Sciatic nerve (tissue), 2 donors: ENCODE measurements at regions not wholly inside any gene's neighbourhood (a gene's known extent, or its start where the extent isn't known, plus 50 kb on each side); places are given as distances from the start of the nearest gene placed in this dataset.
"Not testable (repeated sequence)": the region's sequence is repeated elsewhere in the genome, so short reads cannot be mapped to it uniquely, and the experiment has no call there.

ENCODE experiments used
- ATAC-seq: fragments of 200-7000 bp; cut with Tn5 transposase; one replicate; pipeline ENCODE4 v1.9.1; 2020; ENCODE audit warnings: mild to moderate bottlenecking, moderate library complexity
- DNase-seq: peaks from one replicate; pipeline ENCODE4 v3.0.0-alpha.2; 2020; ENCODE audit warnings: low spot score
- intact Hi-C: fragments of 100-400 bp; cut with DNase I; formaldehyde crosslinking; loops from one replicate; pipeline ENCODE4 v1.14.2; 2022
- donor health status: DM: no; HTN: no; CAD: no.
- donor health status: DM: no; HTN: no; CAD: no.

DNA sequence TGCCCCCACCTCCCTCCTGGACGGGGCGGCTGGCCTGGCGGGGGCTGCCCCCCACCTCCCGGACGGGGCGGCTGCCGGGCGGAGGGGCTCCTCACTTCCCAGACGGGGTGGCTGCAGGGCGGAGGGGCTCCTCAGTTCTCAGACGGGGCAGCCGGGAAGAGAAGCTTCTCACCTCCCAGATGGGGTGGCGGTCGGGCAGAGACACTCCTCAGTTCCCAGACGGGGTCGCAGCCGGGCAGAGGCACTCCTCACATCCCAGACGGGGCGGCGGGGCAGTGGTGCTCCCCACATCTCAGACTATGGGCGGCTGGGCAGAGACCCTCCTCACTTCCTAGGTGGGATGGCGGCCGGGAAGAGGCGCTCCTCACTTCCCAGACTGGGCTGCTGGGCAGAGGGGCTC, 164.7 kb upstream of the ANKRD55 start:
- ATAC-seq, intact Hi-C loops, DNase-seq: not testable (repeated sequence)

DNA sequence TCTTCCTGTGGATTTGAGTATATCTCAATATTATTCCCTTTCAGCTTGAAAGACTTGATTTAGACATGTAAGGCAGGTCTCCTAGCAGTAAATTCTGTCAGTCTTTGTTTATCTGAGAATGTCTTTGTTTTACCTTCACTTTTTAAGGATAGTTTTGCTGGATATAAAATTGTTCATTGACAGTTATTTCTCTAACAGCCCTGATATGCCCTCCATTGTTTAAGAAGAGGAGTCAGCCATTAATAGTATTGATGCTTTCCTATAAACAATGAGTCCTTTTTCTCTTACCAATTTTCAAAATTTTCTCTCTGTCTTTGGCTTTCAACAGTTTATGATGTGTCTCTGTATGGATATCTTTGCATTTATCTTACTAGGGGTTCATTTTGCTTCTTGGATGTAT, 163.5 kb upstream of the ANKRD55 start:
- DNase-seq = no peak
- no peak for ATAC-seq
- intact Hi-C loops = no loop called here

DNA sequence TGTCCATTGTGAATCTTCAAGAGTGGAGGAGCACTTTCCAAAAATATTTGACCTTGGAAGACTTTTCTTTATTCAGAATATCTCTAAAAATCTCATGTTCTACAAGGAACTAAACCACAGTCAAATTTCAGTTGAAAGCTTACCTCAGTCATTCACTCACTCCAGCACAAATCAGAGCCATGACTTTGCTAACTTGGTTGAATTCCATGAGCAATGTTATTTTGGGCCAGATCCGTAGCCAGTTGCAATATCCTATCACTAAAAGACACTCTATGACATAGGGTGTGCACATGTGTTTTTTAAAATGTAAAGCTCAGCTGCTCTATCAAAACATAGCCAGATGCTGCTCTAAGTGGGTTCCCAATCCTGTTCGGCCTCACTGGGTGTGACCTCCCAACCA, 156.1 kb upstream of the ANKRD55 start:
- intact Hi-C loops = no loop called here
- DNase-seq (no peak), ATAC-seq (no peak)

DNA sequence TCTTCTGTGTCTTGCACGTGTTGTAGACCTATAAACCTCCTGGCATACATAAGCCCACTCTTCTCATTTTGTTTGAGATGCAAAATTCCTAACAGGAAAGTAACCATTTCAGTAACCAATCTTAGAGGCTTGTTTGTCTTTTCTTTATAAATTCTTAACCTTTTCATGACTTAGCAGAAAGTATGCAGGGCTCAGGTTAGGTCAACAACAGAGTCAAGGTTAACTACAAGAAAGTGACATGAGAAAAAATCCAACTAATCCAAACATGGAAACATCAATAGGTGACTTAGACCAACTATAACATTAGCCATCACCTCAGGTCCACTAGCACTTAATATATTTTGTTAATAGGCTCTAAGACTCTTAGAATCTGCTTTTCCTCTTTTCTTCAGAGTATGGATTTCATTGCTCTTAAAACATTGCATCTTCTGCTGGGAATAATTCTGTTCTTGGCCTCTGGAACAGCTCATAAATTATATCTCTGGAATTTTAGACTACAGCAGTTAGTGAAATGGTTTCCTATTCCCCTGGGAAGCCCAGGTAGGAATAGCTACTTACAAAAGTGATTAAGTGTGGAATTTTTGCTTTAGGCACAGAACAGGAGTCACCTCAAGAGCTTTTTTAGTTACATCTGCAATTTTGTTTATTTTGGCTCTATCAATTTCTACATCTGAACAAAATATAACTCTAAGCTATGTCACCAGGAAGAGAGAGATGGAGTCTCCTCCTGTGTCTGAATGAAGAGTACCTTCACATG, 155.3 kb upstream of the ANKRD55 start:
- no peak for ATAC-seq
- no peak for DNase-seq
- intact Hi-C loops = no loop called here

DNA sequence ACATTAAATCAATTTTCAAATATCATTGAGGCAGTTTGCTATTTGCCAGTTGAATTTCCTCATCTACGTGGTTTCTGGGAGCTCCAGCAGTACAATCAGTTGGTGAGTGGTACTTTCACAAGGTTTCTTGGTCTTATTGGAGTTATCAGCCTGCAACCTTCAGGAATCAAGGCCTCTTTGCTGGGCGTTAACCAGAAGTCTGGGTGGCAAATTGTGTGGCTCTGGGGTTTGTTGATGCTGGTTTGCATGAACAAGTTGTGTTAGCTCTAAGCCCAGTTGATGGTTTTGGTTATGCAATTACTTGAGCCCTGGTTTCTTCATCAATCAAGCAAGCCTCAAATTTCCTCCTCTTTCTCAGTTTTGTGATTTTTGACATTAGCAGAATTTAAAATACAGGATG, 152.9 kb upstream of the ANKRD55 start:
- intact Hi-C loops = no loop called here
- DNase-seq (no peak), ATAC-seq (no peak)

DNA sequence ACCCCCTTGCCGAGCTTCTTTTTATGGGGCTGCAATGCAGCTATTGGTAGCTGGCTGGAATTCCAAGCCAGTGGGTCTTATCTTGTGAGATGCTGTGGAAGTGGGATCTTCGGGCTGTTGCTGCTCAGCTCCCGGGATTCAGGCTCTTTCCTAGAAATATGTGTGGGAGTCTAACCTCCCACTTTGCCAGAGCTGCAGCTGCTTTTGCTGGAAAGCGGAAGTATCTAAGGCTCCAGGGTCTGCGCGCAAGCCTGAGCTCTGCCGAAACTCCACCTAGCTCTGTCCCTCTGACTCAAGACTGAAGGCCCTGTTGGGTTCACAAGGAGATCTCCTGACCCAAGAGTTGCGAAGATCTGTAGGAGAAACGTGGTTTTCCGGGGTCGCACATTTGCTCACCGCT, 151.1 kb upstream of the ANKRD55 start:
- ATAC-seq (no peak), DNase-seq (no peak)
- intact Hi-C loops = no loop called here

DNA sequence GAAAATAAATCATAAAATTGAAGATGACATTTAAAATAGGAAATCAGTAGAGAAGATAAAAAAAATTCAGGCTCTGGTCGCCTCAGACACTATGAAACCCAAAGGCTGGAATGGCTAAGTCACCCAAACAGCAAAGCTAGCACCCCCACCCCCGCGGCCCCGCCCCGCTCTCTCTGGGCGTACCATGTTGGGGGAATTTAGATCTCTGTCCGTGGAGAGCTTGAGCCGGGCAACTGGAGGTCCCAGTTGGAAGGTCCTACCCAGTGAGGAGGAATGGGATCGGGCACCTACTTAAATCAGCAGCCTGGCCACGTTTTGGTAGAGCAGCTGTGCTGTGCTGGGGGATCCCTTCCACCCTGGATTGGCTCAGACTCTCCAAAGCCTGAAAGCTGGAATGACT, 150.6 kb upstream of the ANKRD55 start:
- DNase-seq (no peak), ATAC-seq (no peak)
- intact Hi-C loops = no loop called here

DNA sequence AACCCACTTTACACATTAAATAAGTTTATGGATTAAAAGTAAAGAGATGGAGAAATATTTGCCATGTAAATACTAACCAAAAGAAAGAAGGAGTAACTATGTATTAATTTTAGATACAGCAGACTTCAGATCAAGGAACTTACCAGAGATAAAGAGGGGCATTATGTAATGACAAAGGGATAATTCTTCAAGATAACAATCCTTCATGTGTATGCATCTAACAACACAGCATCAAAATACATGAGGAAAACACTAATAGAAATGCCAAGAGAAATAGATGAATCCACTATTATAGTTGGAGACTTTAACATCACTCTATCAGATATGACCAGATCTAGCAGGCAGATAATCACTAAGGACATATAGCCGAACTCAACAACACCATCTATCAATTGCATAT, 149.8 kb upstream of the ANKRD55 start:
- no peak for ATAC-seq
- intact Hi-C loops = no loop called here
- DNase-seq = no peak

DNA sequence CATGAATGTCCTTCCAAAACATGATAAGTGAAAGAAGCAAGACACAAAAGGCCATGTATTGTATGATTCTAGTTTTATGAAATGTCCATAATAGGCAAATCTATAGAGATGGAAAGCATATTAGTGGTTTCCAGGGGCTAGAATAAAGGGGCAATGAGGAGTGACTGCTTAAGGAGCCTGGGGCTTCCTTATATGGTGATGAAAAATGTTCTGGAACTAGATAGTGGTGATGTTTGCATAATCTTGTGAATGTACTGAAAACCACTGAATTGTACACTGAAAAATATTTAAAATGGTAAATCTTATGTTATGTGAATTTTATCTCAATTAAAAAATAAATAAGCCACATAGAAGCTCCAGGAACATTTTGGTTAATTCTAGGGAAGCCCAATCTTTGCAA, 144.4 kb upstream of the ANKRD55 start:
- ATAC-seq = no peak

DNA sequence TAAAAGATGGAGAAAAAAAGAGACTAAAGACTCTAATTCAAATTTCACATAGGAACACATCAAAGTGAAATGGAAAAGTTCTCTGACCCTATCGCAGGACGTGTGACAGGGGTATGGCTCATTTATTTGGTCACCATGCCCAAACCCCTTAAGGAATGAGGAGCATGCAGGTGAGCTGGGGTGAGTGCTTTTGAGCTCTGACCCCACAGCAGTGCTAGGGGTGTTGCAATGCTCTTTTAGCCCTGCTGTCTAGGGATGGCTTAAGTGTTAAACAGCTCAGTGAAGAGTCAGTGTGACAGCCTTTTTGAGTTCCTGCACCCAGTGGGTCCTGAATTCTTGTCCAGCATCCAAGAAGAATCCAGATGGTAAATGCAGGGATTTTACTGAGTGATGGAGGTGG, 143.0 kb upstream of the ANKRD55 start:
- DNase-seq = no peak
- no peak for ATAC-seq
- intact Hi-C loops = no loop called here

More for the DNA sequence above, 144.4 kb upstream of the ANKRD55 start:
- intact Hi-C loops = no loop called here
- no peak for DNase-seq

DNA sequence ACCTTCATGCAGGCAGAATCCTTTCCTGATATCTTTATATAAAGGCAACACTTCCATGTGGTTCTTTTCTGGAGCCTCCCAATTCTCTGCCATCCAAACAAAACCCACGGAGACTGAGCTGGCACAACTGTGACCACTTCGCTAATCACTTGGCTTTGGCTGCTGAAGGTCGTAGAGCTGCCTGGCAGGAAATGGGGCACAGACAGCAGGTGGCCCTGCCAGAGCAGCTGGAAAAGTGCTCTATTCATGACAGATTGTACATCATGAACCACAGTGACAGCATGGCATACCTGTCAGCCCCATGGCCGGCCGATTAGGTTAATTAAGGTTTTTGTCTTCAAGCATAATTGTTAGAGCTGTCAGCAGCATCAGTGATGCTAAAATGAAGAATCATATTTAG, 141.9 kb upstream of the ANKRD55 start:
- ATAC-seq = no peak
- intact Hi-C loops = no loop called here
- no peak for DNase-seq

DNA sequence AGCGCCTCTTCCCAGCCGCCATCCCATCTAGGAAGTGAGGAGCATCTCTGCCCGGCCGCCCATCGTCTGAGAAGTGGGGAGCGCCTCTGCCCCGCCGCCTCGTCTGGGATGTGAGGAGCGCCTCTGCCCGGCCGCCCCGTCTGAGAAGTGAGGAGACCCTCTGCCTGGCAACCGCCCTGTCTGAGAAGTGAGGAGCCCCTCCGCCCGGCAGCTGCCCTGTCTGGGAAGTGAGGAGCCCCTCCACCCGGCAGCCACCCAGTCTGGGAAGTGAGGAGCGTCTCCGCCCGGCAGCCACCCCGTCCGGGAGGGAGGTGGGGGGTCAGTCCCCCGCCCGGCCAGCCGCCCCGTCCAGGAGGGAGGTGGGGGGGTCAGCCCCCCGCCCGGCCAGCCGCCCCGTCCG, 139.4 kb upstream of the ANKRD55 start:
- DNase-seq, intact Hi-C loops, ATAC-seq: not testable (repeated sequence)

DNA sequence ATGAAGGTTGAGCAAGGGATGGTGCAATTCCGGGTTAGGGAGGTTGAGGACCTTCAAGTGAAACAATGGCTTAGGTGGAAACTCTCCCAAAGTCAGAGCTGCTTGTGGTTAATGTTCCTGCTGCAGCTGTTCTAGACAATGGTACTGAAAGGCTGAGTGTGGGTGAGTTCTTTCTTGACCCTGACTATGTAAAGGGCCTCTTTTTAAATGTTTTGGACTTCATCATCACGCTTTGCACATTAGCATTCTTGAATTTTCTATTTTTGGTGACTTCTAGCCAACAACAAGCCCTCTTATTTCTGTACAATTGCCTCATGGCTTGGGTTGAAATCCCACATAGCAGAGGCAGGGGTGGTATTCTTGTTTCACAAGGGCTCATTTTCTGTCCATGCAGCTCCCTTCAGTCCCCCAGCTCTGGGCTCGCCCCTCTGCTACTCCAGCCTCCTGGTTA, 136.3 kb upstream of the ANKRD55 start:
- intact Hi-C loops = no loop called here
- DNase-seq = no peak
- peak; percentile 72 for ATAC-seq

DNA sequence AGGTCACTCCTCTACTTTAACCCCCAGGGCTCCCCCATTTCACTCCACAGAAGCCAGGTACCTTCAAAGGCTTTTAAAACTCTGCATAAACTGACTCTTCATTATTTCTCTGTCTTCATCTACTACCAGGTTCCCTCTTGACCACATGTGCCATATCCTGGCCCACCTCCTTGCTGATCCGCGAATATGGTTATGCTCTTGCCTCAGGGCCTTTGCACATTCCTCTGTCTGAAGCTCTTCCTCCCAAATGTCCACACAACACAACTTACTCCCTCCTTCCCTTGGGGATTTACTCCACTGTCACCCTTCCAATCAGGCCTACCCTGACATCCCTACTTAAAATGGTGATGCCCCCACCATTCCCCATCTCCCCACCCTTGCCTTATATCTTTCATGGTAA, 134.6 kb upstream of the ANKRD55 start:
- intact Hi-C loops = no loop called here
- ATAC-seq (no peak), DNase-seq (no peak)

DNA sequence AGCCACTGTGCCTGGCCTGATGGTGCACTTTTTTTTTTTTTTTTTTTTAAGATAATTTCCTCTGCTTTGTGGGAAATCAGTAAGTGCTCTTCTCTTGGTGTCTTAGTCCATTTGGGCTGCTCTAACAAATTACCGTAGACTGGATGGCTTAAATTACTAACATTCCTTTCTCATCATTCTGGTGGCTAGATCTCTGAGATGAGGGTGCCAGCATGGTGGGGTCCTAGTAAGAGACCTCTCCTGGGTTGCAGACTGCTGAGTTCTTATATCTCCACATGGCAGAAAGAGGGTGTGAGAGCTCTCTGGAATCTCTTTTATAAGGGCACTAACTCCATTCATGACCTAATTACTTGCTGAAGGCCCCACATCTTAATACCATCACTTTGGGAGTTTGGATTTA, 133.9 kb upstream of the ANKRD55 start:
- ATAC-seq (no peak), DNase-seq (no peak)
- intact Hi-C loops = no loop called here

DNA sequence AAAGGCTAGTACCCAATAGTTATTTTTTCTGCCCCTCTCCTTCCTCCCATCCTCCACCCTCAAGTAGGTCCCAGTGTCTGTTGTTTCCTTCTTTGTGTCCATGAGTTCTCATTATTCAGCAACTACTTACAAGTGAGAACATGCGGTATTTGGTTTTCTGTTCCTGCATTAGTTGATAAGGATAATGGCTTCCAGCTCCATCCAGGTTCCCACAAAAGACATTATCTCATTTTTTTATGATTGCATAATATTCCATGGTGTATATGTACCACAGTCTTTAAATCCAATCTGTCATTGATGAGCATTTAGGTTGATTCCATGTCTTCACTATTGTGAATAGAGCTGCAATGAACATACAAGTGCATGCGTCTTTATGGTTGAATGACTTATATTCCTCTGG, 128.3 kb upstream of the ANKRD55 start:
- intact Hi-C loops = no loop called here
- no peak for ATAC-seq
- DNase-seq = no peak

DNA sequence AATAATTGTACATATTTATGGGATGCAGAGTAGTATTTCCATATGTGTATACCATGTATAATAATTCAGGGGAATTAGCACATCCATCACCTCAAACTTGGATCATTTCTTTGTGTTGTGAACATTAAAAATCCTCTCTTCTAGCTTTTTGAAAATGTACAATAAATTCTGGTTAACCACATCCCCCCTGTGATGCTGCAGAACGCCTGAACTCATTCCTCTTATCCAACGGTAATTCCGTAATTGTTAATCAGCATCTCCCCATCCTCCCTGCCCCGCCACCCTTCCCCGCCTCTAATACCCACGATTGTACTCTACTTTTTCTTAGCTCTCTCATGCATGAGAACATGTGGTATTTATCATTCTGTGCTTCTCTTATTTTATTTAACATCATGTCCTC, 127.7 kb upstream of the ANKRD55 start:
- ATAC-seq = no peak
- no peak for DNase-seq
- intact Hi-C loops = no loop called here

DNA sequence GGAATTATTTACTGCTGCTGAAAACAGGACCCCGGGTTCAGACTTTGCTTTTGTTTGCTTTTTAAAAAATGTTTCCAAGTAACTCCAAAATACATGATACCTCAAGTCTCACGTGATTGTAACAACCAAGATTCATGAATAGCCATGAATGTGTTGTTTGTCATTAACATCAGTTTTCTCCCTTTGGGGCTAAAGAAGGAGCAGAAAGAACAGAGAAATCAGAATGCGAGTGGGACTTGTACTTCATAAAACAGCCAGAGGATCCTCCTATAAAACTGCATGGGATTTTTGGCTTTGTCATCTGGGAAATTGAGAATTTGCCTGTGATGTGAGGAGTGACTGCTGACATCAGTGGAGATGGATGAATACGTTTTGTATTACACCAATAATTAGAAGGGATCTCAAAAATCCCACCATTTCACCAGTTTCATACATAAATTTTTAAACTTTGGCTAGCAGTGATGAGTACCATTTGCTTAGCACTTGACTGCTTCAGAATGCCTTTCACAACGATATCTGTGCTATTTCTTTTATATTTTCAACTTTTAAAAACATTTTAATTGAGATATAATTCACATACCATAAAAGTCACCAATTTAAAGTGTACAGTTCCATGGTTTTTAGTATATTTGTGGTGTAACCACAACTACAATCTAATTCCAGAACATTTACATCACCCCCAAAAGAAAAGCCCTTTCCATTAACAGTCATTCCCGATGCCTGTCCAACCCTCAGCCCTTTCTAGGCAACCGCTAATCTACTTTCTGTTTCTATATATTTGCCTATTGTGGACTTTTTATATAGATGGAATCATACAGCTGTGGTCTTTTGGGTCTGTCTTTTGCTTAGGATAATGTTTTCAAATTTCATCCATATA, 126.9 kb upstream of the ANKRD55 start:
- intact Hi-C loops = no loop called here
- DNase-seq = no peak
- no peak for ATAC-seq

DNA sequence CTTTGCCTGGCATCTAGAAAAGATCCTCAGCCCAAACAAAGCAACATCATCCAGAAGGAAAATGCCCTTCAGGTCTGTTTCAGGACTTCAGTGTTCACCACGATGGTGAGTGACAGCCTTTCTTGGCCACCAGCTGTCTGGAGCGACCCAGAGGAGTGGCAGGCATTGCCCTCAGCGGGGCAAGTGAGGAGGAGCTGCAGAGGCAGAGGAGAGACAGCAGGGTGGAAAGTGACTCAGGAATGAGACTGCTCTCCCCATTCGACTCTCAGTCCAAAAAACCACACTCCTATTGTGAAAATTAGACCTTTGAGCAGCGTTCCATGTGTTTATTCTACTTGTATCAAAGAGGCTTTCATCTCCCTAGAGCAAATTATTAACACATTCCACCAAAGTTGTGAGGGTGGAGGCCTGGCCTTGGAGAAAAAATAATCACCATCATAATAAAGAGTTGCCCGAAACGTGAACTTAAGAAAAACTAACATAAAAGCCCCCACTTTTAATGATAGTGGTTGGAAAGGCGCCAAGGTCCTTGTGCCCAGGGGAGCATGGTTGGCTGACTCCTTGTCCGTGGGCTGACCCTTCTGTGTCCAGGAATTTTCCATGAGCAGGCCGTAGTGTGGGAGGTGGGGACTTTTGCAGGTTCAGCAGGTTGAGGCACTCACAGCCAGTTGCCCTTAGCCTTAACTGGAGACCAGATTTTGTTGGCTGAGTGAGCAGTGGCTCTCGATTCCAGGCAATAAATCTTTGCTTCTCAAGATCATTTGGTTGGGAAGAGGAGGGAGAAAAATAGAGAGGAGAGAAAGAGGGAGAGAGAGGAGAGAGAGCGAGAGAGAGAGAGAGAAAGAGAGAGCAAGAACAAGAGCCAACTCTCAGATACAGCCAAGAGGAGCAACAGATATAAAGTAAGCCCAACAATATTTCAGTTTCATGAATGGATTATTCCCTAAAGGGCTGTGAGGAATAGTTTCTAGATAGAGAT, 125.9 kb upstream of the ANKRD55 start:
- DNase-seq = peak; percentile 80
- ATAC-seq = peak; percentile 91
- intact Hi-C loops = no loop called here
